NCI-H774 (cell line): ENCODE measurements at regions not wholly inside any gene's neighbourhood (a gene's known extent, or its start where the extent isn't known, plus 50 kb on each side); places are given as distances from the start of the nearest gene placed in this dataset.

ENCODE experiments used
- DNase-seq: peaks from one replicate; lab custom pipeline; 2025; lab: John Stamatoyannopoulos, UW

DNA sequence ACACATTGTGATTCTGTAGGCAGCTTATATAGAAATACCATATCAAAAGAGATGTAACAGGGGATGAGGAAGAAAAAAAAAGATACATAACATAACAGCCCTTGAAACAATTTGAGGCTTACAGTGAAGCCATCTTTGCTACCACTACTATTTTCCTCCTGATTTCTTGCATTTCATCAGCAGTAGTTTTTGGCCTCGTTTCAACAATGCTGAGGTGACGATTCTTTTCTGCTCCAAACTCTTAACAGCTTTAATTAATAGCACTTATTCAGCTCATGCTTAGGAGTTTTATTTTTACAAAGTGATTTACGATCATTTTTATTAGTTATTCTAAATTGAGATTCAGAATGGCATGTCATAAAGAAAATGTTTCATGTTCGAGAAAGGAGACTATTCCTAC lies 163.2 kb downstream of the DCK start:
- DNase-seq, result no peak

- no peak for DNase-seq
Measured at GRCh38 chr4:71162386-71162785, 168.9 kb downstream of the DCK start.

GRCh38 chr4:71163317-71163716 lies 169.9 kb downstream of the DCK start:
- DNase-seq, result no peak

- DNase-seq, result no peak
Measured at GRCh38 chr4:71167083-71167482, 171.7 kb upstream of the SLC4A4 start.

GRCh38 chr4:71171592-71171991 lies 167.2 kb upstream of the SLC4A4 start:
- no peak for DNase-seq

GRCh38 chr4:71181332-71181731 lies 157.5 kb upstream of the SLC4A4 start:
- DNase-seq, result no peak

GRCh38 chr4:71184195-71184781 lies 154.5 kb upstream of the SLC4A4 start:
- DNase-seq, result no peak

DNA sequence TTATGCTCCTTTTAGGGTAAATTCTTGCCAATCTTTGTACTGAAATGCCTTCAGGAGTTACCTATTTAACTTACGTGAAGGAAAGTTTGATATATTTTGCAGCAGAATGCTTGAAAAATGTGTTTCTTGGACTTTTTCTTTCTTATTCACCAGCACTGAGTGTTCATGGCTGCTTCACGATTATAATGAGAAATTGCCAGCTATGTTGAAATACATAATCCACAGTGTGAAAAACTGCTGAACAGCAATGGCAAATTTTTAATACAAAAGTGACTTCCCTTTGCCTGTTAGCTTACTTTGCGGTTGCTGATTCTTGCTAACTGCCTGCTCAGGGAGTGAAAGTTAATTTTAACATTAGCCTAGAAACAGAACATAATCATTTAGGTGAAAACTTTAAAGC lies 153.8 kb upstream of the SLC4A4 start:
- DNase-seq, result no peak

GRCh38 chr4:71186257-71186565 lies 152.6 kb upstream of the SLC4A4 start:
- DNase-seq, result no peak

DNA sequence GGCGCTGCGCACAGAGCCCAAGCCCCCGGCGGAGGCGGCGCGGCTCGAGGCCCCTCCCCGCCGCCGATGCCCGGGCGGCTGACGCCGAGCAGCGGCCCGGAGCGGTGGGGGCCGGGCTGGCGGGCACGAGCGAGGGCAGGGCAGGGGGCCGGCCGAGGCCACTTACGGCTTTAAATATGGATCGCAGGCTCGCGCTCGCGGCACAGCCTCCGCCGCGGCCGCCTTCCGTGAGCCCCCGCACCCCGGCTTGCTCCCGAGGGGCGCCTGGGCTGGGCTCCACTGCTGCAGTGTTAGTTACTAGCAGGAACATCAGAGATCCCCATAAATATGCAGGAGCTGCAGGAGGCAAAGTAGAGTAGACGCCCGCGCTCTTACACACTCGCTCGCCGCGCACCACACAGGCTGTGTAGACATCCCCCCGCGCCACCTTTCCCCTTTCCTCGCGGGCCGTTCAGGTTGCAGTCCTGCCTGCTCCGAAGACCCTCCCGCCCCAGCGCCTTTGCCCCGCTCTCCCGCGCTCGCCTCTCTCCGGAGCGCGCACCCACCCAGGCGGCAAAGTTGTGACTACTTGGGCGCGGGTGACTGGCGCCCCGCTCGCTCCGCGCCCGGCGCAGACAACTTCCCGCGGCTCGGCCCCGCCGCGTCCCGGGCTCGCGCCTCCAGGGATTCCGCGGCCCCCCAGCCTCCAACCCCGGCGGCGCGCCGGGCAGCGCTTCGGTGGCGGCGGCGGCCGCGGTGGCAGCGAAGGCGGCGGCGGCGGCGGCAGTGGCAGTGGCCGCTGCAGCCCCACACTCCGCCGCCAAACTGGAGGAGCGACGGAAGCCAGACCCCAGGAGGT lies 152.0 kb upstream of the SLC4A4 start:
- no peak for DNase-seq

DNA sequence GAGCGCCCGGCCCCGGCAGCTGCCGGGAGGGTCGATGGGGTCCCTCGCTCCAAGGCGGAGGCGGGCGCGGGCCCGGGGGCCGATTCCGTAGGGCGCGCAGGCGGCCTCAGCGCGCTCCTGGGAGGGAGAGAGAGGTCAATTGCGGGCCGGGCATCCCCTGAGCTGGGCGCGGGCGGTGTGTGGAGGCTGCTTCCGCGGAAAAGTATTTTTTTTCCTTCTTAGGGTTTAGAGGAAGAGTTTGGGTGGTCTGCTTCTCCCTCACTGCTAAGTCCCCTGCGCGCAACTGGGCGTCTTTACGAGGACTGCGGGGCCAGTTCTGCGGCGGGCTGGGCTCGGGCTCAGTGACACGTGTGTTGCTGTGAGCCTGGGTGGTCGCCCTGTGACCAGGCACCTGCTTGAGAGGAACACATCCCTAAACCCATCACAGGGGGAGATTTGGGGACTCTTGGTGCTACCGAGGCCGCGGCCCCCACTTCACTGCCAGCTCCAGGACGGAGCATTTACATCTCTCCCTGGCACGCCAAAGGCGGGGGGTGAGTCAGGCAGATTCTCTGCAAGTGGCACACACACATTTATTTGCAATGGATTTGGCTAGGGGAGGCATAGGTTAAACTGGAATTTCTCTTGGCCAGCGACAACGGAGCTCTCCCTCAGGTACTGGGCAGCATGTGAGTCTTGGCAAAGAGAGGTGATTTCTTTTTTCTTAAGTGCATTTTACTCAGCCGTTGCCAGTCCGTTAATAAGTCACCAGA lies 151.2 kb upstream of the SLC4A4 start:
- DNase-seq, result no peak

DNA sequence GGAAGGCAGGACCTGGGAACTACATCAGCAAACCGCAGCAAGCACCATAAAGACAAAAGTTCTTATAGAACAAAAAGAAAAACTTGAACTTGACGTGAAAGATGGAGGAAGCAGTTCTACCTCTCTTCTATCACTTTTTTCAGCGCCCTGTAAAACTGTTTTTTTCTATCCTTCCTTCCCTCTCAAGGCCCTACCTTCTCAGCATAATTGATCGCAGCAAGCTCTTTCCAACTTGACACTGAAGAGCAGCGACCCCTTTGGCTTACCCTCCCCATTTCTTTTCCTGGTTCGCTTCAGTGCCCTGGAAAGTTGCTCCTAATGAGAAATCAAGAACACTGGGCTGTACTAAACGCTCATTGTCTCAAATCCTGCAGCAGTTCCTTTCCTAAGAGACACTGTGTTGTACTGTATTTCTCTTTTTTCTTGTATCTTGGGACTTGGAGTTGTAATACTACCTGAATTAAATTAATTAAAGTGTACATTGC lies 150.6 kb upstream of the SLC4A4 start:
- no peak for DNase-seq

GRCh38 chr4:71188951-71189350 lies 149.9 kb upstream of the SLC4A4 start:
- DNase-seq, result no peak

GRCh38 chr4:71189471-71189870 lies 149.3 kb upstream of the SLC4A4 start:
- DNase-seq, result no peak

GRCh38 chr4:71194454-71194853 lies 144.4 kb upstream of the SLC4A4 start:
- DNase-seq, result no peak

DNA sequence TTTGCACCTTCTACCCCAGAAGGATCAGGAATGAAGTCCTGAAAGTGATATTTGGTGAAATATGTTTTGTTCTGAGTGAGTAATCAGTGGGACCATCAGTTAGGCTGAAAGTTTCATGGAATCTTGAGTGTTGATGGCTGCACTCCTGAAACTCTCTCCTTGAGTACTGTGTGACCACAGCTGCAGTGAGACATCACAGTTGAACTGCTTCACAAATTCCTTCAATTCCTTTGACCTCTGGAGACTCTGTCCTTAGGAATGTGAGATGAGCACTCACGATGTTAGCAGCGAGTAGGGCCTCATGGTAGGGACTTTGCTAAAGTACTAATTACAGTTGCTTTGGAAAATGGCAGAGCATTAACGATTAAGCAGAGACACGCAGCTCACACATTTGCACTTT lies 142.9 kb upstream of the SLC4A4 start:
- no peak for DNase-seq

DNA sequence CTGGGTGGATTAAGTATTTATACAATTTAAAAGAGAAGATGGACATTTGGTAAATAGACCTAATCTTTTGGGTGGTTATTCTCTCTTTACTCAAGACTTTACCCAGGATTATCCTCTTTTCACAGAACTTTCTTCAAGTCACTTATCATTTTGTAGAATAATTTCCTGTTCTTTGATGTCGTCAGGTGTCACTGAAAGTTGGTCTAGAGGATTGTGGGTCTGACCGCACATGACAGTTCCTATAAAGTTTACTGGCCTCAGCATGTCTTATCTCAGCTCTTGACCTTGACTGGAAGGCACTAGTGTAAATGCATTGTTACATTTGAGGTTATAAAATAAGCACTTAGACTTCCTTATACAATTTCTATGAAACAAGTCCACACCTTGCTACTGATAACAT lies 139.9 kb upstream of the SLC4A4 start:
- no peak for DNase-seq

DNA sequence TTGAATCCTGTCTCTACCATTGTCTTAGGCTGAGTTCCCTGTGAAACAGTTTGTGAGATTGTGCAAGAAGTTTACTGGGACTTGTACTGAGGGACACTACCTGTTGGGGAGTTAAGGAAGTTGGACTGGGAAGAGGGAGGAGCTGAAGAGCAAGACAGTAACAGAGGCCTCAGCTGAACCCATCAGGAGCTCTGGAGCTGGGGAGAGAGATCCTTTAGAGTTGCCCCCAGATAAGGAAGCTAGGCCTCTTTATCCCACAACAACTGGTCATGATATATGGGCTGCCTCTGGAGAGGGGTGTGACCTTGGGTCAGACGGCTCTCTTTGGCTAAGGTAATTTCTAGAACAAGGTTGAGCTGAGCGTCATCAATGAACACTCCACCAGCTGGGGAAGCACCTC lies 137.8 kb upstream of the SLC4A4 start:
- DNase-seq, result no peak

DNA sequence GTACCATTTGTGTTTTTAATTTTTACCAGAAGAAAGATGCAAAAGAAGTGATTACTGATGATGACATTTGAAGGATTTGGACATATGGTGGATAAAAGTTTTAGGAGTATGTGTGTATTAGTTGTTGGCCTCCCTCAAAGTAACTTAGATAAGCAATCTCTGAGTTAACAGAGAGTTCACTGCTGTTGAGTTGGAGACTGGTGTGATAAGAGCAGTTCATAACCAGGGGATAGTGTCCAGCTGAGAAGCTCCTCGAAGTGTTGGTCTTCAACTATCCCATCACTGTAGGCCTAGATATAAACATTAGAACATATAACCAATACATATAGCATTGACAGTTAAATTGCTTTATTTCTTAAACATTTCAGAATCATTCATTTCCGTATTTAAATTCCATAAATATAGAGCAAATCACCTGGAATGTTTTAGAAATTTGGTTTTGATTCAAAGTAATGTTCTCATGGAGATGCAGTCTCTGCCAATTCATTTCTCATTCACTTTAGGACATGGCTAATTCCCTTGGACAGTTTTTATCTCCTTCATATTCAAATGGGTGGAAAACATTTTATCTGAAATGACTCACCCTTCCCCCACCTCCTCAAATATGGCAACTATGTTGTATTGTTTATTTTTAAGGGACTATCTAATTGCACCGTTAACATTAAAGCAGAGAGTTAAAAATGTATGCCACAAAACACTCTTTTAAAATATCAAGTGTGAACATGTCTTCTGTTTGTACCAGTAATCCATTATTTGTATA lies 136.8 kb upstream of the SLC4A4 start:
- no peak for DNase-seq

- DNase-seq, result no peak
Measured at GRCh38 chr4:71202705-71203104, 136.1 kb upstream of the SLC4A4 start.

DNA sequence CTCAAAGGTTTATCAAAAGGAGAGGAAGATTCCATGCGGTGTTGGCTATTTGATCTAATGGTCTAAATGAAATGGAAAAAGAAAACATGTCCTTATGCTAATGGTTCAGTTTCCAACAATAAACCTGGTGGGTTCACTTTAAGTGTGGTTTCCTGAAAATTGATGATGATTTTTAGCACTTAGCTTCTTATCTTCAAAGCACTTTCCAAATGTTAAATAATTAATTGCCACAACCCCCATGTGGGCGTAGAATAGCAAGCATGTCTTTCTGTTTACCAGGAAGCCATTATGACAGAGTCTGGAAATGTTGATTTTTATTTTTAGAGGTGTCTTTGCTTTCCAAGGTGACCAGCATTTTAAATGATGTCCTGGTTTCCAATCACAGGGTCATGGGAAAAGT lies 134.8 kb upstream of the SLC4A4 start:
- DNase-seq, result no peak

GRCh38 chr4:71206763-71207162 lies 132.1 kb upstream of the SLC4A4 start:
- DNase-seq, result no peak
